ENCODE measurements at regions not wholly inside any gene's neighbourhood (a gene's known extent, or its start where the extent isn't known, plus 50 kb on each side); places are given as distances from the start of the nearest gene placed in this dataset.

- TF ChIP-seq CTCF (IDR thresholded peaks at IDR 0.05) = no peak
Measured at GRCh38 chr13:109995578-109995977, 209.2 kb upstream of the IRS2 start.

GRCh38 chr13:109990296-109990695 is 203.9 kb upstream of the IRS2 start:
- no peak for TF ChIP-seq CTCF (IDR thresholded peaks at IDR 0.05)

- no peak for TF ChIP-seq CTCF (IDR thresholded peaks at IDR 0.05)
Measured at GRCh38 chr13:109989686-109990085, 203.3 kb upstream of the IRS2 start.

- TF ChIP-seq CTCF (IDR thresholded peaks at IDR 0.05) = no peak
Measured at GRCh38 chr13:109989155-109989554, 202.8 kb upstream of the IRS2 start.

GRCh38 chr13:109986851-109987250 is 200.5 kb upstream of the IRS2 start:
- no peak for TF ChIP-seq CTCF (IDR thresholded peaks at IDR 0.05)

GRCh38 chr13:109985871-109986450 is 199.6 kb upstream of the IRS2 start:
- no peak for TF ChIP-seq CTCF (IDR thresholded peaks at IDR 0.05)

GRCh38 chr13:109983447-109983846 is 197.1 kb upstream of the IRS2 start:
- no peak for TF ChIP-seq CTCF (IDR thresholded peaks at IDR 0.05)

- TF ChIP-seq CTCF (IDR thresholded peaks at IDR 0.05) = no peak
Measured at GRCh38 chr13:109981000-109981399, 194.6 kb upstream of the IRS2 start.

Data from LNCAP (cell line).